H1 (cell line): ENCODE measurements at regions not wholly inside any gene's neighbourhood (a gene's known extent, or its start where the extent isn't known, plus 50 kb on each side); places are given as distances from the start of the nearest gene placed in this dataset.

Source experiments
- CTCF ChIA-PET: fragments of 300-600 bp; sonication (Branson Sonifier 250); formaldehyde crosslinking; loops from one replicate; lab custom pipeline; 2021; ENCODE audit not compliant: partially characterized antibody; lab: Charles Lee
- POLR2A ChIA-PET: fragments of 300-600 bp; sonication (Branson Sonifier 250); formaldehyde crosslinking; loops from one replicate; lab custom pipeline; 2021; ENCODE audit warnings: inconsistent platforms; ENCODE audit not compliant: partially characterized antibody; lab: Charles Lee
- DNase-seq, 2 experiments: peaks; one replicate each; pipeline versions ENCODE4 v3.0.0 to v3.0.0-alpha.2; 2010 to 2022; ENCODE audit warnings: low spot score in 2 of 2, low read depth in 1 of 2, mixed read lengths in 1 of 2
- FAIRE-seq: peaks from 2 replicates; lab custom pipeline; 2011; peaks lifted over from hg19 to GRCh38; lab: Jason Lieb, UNC
- H2AFZ ChIP-seq: 2 replicates; pipeline ENCODE4 v1.8.1; 2012; ENCODE audit warnings: low read length, inconsistent platforms
- H2AK5ac ChIP-seq: 2 replicates; pipeline ENCODE4 v1.6.1; 2013; ENCODE audit warnings: low read depth, low read length
- H2BK120ac ChIP-seq: replicated peaks from 2 replicates; pipeline ENCODE3; 2013; ENCODE audit warnings: low read depth, low read length, inconsistent platforms
- H2BK12ac ChIP-seq: 2 replicates; pipeline ENCODE4 v1.6.1; 2013; ENCODE audit warnings: low read depth, low read length
- H2BK15ac ChIP-seq: 2 replicates; pipeline ENCODE4 v1.6.1; 2013; ENCODE audit warnings: low read length
- H2BK20ac ChIP-seq: 2 replicates; pipeline ENCODE4 v1.6.1; 2013; ENCODE audit warnings: low read length
- H2BK5ac ChIP-seq: 2 replicates; pipeline ENCODE4 v1.6.1; 2013; ENCODE audit warnings: low read depth, low read length
- H3K14ac ChIP-seq: 2 replicates; pipeline ENCODE4 v1.6.1; 2013; ENCODE audit warnings: inconsistent platforms; ENCODE audit not compliant: insufficient read length
- H3K18ac ChIP-seq: 2 replicates; pipeline ENCODE4 v1.6.1; 2013; ENCODE audit warnings: low read length; ENCODE audit errors: extremely low read depth
- H3K23ac ChIP-seq: 2 replicates; pipeline ENCODE4 v1.6.1; 2013; ENCODE audit warnings: inconsistent platforms; ENCODE audit not compliant: insufficient read length
- H3K23me2 ChIP-seq: 2 replicates; pipeline ENCODE4 v1.6.1; 2013; ENCODE audit warnings: low read depth, low read length
- H3K27ac ChIP-seq: 2 replicates; pipeline ENCODE4 v1.6.1; 2011; ENCODE audit warnings: low read depth, low read length, inconsistent platforms
- H3K27me3 ChIP-seq, 4 experiments: replicated peaks in 1 of 4; 1 replicate in 1 of 4; 2 replicates in 3 of 4; pipeline versions ENCODE4 v1.6.1 to v1.8.1; 2011 to 2013; ENCODE audit warnings: low read length in 3 of 4, mild to moderate bottlenecking in 3 of 4, inconsistent platforms in 2 of 4, mixed read lengths in 2 of 4, moderate library complexity in 1 of 4; ENCODE audit not compliant: control insufficient read depth in 3 of 4, insufficient read depth in 3 of 4; ENCODE audit errors: extremely low read depth in 1 of 4
- H3K36me3 ChIP-seq, 4 experiments: 2 replicates each; pipeline versions ENCODE4 v1.6.1 to v1.8.1; 2011 to 2013; ENCODE audit warnings: mild to moderate bottlenecking in 4 of 4, low read length in 3 of 4, moderate library complexity in 2 of 4, control low read depth in 1 of 4, inconsistent platforms in 1 of 4; ENCODE audit not compliant: insufficient read depth in 4 of 4, control insufficient read depth in 2 of 4
- H3K4ac ChIP-seq: replicated peaks from 2 replicates; pipeline ENCODE3; 2013; ENCODE audit warnings: low read length, low read depth, mixed read lengths, inconsistent platforms; ENCODE audit not compliant: insufficient read length
- H3K4me1 ChIP-seq, 4 experiments: replicated peaks in 1 of 4; 1 replicate in 1 of 4; 2 replicates in 3 of 4; pipeline versions ENCODE4 v1.6.1 to v1.8.1; 2011 to 2013; ENCODE audit warnings: low read length in 3 of 4, inconsistent platforms in 2 of 4, mixed read lengths in 1 of 4; ENCODE audit not compliant: insufficient read depth in 4 of 4, control insufficient read depth in 3 of 4
- H3K4me2 ChIP-seq, 2 experiments: 2 replicates each; pipeline versions ENCODE4 v1.6.1 to v1.8.1; 2011 to 2013; ENCODE audit warnings: low read depth in 2 of 2, low read length in 2 of 2, control low read depth in 1 of 2, inconsistent platforms in 1 of 2, mild to moderate bottlenecking in 1 of 2; ENCODE audit not compliant: insufficient read depth in 1 of 2
- H3K4me3 ChIP-seq, 4 experiments: fragments of 200-600, 300-600 bp in 1 of 4; sonication (generic), shearing (Covaris generic), sonication (Bioruptor Twin) in 1 of 4; 2 replicates each; pipeline versions ENCODE4 v1.5.1 to v1.8.1; 2011 to 2016; ENCODE audit warnings: low read length in 4 of 4, low read depth in 3 of 4, control low read depth in 2 of 4, inconsistent platforms in 2 of 4, mild to moderate bottlenecking in 2 of 4, mixed read lengths in 1 of 4, moderate library complexity in 1 of 4; ENCODE audit not compliant: insufficient read depth in 2 of 4; ENCODE audit errors: extremely low read depth in 1 of 4
- H3K56ac ChIP-seq: replicated peaks from 2 replicates; pipeline ENCODE3; 2013; ENCODE audit warnings: low read depth, mild to moderate bottlenecking, mixed read lengths, low read length, inconsistent platforms; ENCODE audit not compliant: insufficient read length
- H3K79me1 ChIP-seq: 2 replicates; pipeline ENCODE4 v1.6.1; 2013; ENCODE audit warnings: low read depth, low read length, control low read depth
- H3K79me2 ChIP-seq, 2 experiments: 2 replicates each; pipeline versions ENCODE4 v1.6.1 to v1.8.1; 2012 to 2013; ENCODE audit warnings: low read length in 2 of 2, mild to moderate bottlenecking in 2 of 2, inconsistent platforms in 1 of 2; ENCODE audit not compliant: insufficient read depth in 2 of 2, control insufficient read depth in 1 of 2
- H3K9ac ChIP-seq, 4 experiments: replicated peaks in 1 of 4; 1 replicate in 1 of 4; 2 replicates in 3 of 4; pipeline versions ENCODE4 v1.6.1 to v1.8.1; 2011 to 2013; ENCODE audit warnings: low read depth in 3 of 4, low read length in 3 of 4, control low read depth in 2 of 4, mild to moderate bottlenecking in 2 of 4, moderate library complexity in 2 of 4, inconsistent platforms in 1 of 4; ENCODE audit errors: extremely low read depth in 1 of 4
- H3K9me3 ChIP-seq, 2 experiments: 2 replicates each; pipeline versions ENCODE4 v1.6.1 to v1.8.1; 2012 to 2013; ENCODE audit warnings: mild to moderate bottlenecking in 2 of 2, moderate library complexity in 2 of 2, control low read depth in 1 of 2, inconsistent platforms in 1 of 2, low read depth in 1 of 2, low read length in 1 of 2, mixed read lengths in 1 of 2; ENCODE audit not compliant: insufficient read depth in 2 of 2
- H4K20me1 ChIP-seq, 2 experiments: replicated peaks in 1 of 2; 2 replicates each; pipeline versions ENCODE3 to v1.8.1; 2011 to 2013; ENCODE audit warnings: inconsistent platforms in 2 of 2, low read length in 2 of 2, mild to moderate bottlenecking in 1 of 2; ENCODE audit not compliant: insufficient read depth in 2 of 2, control insufficient read depth in 1 of 2
- H4K5ac ChIP-seq: 2 replicates; pipeline ENCODE4 v1.6.1; 2013; ENCODE audit warnings: low read length, low read depth, mixed read lengths, inconsistent platforms; ENCODE audit not compliant: insufficient read length
- H4K8ac ChIP-seq: 2 replicates; pipeline ENCODE4 v1.8.0; 2013; ENCODE audit warnings: mild to moderate bottlenecking, moderate library complexity, low read length, inconsistent platforms; ENCODE audit not compliant: insufficient read depth; ENCODE audit errors: extremely low read depth
- H4K91ac ChIP-seq: replicated peaks from 2 replicates; pipeline ENCODE3; 2013; ENCODE audit warnings: low read length, mixed read lengths, inconsistent platforms; ENCODE audit not compliant: insufficient read length
- HDAC6 ChIP-seq: IDR thresholded peaks from one replicate; pipeline ENCODE4 v1.7.1; 2012; ENCODE audit warnings: low read depth, mild to moderate bottlenecking, inconsistent platforms, low read length, moderate library complexity
- PHF8 ChIP-seq: fragments of 200-600 bp; sonication (generic); conservative IDR thresholded peaks from 2 replicates; pipeline ENCODE4 v1.7.1; 2012; ENCODE audit warnings: low read depth, mild to moderate bottlenecking, inconsistent platforms, low read length, moderate library complexity
- POU5F1 ChIP-seq: IDR thresholded peaks from 2 replicates; pipeline ENCODE4 v1.6.1; 2011; ENCODE audit warnings: low read depth, mild to moderate bottlenecking, low read length, moderate library complexity
- RXRA ChIP-seq: IDR thresholded peaks from 2 replicates; pipeline ENCODE4 v1.6.1; 2011; ENCODE audit warnings: low read depth, mild to moderate bottlenecking, low read length, moderate library complexity; ENCODE audit not compliant: insufficient read depth
- SP2 ChIP-seq: IDR thresholded peaks from 2 replicates; pipeline ENCODE4 v1.6.1; 2012; ENCODE audit warnings: mild to moderate bottlenecking, low read length, inconsistent platforms
- WGBS, 2 experiments: shearing (Covaris generic) in 1 of 2; methylation state at CpG; one replicate each; pipeline versions ENCODE4 v1.1.6 to v1.1.7; 2013 to 2015; ENCODE audit warnings: low lambda C conversion rate in 2 of 2, mixed read lengths in 2 of 2, inconsistent platforms in 1 of 2, low coverage in 1 of 2, missing lambda C conversion rate in 1 of 2; ENCODE audit not compliant: insufficient replicate concordance in 2 of 2, insufficient coverage in 1 of 2, insufficient read length in 1 of 2; ENCODE audit errors: extremely low coverage in 1 of 2, missing lambda C conversion rate in 1 of 2; 5-methylcytosine and 5-hydroxymethylcytosine counted together
- TF ChIP-seq, protein P1 (sequence below): IDR thresholded peaks from 2 replicates; pipeline ENCODE4 v1.6.1; 2011; ENCODE audit warnings: low read length, improper control_type of control experiment

DNA sequence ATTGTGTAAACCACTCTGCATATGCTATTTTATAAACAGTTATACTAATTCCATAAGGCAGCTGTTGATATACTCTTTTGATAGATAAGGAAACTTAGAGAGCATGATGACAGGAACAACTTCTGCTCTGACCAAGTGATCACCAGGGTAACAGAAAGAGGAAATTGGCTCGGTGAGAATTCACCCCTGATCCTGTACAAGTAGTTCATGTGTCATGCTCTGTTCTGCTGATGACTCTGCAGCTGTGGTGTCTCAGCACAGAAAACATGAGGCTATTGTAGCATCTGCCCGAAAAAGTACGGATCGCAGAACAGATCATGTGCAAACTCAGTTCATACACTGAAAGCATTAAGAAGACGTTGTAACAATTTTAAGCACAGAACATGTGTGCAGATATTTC lies 345.0 kb downstream of the LRIG3 start:
- no peak overlapping the region for H3K23ac ChIP-seq
- no peak overlapping the region for H3K27ac ChIP-seq
- no peaks in the 10 kb centered on the region for H3K9me3 ChIP-seq
- no peak overlapping the region for H2BK120ac ChIP-seq
- H3K4ac ChIP-seq, result no peak overlapping the region
- H3K79me1 ChIP-seq, result no peaks in the 10 kb centered on the region
- H3K18ac ChIP-seq, result no peak overlapping the region
- DNase-seq, result no peak
- no peak overlapping the region for H3K4me2 ChIP-seq
- no peaks in the 10 kb centered on the region for H3K36me3 ChIP-seq
- no peak overlapping the region for H2AK5ac ChIP-seq
- CTCF ChIA-PET, result interaction anchor here (0.8 to 1.2 kb wide), 2 partner anchors 10 to 35 kb away, joined by 3 to 4 read pairs; no protein-coding TSS in a partner anchor
- TF ChIP-seq, protein P1, sequence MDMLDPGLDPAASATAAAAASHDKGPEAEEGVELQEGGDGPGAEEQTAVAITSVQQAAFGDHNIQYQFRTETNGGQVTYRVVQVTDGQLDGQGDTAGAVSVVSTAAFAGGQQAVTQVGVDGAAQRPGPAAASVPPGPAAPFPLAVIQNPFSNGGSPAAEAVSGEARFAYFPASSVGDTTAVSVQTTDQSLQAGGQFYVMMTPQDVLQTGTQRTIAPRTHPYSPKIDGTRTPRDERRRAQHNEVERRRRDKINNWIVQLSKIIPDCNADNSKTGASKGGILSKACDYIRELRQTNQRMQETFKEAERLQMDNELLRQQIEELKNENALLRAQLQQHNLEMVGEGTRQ, result no peak
- TF ChIP-seq SP2, result no peak
- no peak for TF ChIP-seq POU5F1
- no peak for TF ChIP-seq RXRA
- no peak for TF ChIP-seq HDAC6
- no peak for TF ChIP-seq PHF8
- no peak overlapping the region for H4K91ac ChIP-seq
- H2BK20ac ChIP-seq, result no peak overlapping the region
- no peaks in the 10 kb centered on the region for H3K79me2 ChIP-seq
- no peak overlapping the region for H3K4me3 ChIP-seq
- no peak overlapping the region for H4K8ac ChIP-seq
- no peak overlapping the region for H2BK5ac ChIP-seq
- H2BK12ac ChIP-seq, result no peak overlapping the region
- H4K20me1 ChIP-seq, result no peaks in the 10 kb centered on the region
- no peak overlapping the region for H3K14ac ChIP-seq
- no peak overlapping the region for H2BK15ac ChIP-seq
- H3K23me2 ChIP-seq, result no peaks in the 10 kb centered on the region
- POLR2A ChIA-PET, result no interaction called here
- H3K9ac ChIP-seq, result no peak overlapping the region
- H2AFZ ChIP-seq, result no peak overlapping the region
- H3K27me3 ChIP-seq, result no peaks in the 10 kb centered on the region
- H3K4me1 ChIP-seq, result no peaks in the 10 kb centered on the region
- no peak overlapping the region for H3K56ac ChIP-seq
- WGBS, 2 experiments, result 89% methylated on average over 5 of the region's 5 CpGs; no CpG with 5 or more reads in 1 of the 2 experiments
- no peak for FAIRE-seq
- no peak overlapping the region for H4K5ac ChIP-seq
